ENCODE measurements at regions not wholly inside any gene's neighbourhood (a gene's known extent, or its start where the extent isn't known, plus 50 kb on each side); places are given as distances from the start of the nearest gene placed in this dataset.

DNA sequence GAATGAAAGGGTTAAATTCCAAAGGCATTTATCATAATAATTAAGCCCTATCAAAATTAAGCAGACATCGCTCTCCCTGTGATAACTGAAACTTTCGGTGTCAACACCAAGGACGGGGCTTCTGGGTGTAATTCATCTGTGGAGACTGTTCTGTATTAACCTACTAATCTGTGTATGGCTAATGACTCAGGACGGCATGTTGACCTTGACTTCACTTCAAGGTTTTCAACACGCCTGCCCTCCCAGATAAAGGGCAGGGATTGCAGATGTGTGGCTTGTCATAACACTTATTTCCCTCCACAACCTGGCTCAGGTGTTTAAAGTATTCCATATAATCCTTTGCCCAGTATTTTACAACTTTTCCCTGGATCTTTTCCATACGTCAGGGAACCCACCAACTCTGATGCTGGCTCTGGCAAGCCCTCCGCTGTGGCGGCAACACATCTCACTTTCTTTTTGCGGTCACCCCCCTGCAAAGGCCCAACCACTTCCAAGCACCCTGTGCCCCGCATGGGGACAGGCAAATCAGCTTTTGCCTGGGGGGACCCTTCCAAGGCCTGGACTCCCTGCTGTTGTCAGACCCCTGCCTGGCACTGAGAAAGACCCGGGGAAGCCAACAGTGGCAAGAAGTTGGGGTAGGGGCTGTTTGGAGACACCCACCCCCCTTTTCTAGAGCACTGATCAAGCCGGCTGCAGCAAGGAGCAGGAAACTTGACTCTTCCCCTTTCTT lies 93.2 kb upstream of the MEF2A start:
- peaks cover 0 to 1% (median 0%) of the 10 kb centered on the region in 7 donors for H3K9me3 Mint-ChIP-seq
- H2AFZ ChIP-seq (ENCODE audit: insufficient read depth, low read depth, low read length, poor library complexity, severe bottlenecking), result no peak overlapping the region
- H3K9me3 ChIP-seq (replicated peaks in 1 of 2; ENCODE audit: control insufficient read depth in 1 of 2, insufficient read depth in 1 of 2, low read length in 2 of 2), result no peaks in the 10 kb centered on the region
- no peak overlapping the region for H3K27ac ChIP-seq (ENCODE audit: low read depth in 1 of 2, low read length in 2 of 2)
- TF ChIP-seq, protein P1, sequence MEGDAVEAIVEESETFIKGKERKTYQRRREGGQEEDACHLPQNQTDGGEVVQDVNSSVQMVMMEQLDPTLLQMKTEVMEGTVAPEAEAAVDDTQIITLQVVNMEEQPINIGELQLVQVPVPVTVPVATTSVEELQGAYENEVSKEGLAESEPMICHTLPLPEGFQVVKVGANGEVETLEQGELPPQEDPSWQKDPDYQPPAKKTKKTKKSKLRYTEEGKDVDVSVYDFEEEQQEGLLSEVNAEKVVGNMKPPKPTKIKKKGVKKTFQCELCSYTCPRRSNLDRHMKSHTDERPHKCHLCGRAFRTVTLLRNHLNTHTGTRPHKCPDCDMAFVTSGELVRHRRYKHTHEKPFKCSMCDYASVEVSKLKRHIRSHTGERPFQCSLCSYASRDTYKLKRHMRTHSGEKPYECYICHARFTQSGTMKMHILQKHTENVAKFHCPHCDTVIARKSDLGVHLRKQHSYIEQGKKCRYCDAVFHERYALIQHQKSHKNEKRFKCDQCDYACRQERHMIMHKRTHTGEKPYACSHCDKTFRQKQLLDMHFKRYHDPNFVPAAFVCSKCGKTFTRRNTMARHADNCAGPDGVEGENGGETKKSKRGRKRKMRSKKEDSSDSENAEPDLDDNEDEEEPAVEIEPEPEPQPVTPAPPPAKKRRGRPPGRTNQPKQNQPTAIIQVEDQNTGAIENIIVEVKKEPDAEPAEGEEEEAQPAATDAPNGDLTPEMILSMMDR (IDR thresholded peaks at IDR 0.05), result no peak
- H4K20me1 ChIP-seq (ENCODE audit: insufficient read depth, low read length), result no peaks in the 10 kb centered on the region
- intact Hi-C loops (cut with micrococcal nuclease), result loop anchor here in 1 of 2 donors (10.0 kb wide), 1 partner anchor 92 kb away; the partner anchor contains the start of gene MEF2A
- WGBS (ENCODE audit: insufficient coverage), result 89% methylated on average over 4 of the region's 12 CpGs
- H3K79me2 ChIP-seq (ENCODE audit: insufficient read depth, low read length), result no peaks in the 10 kb centered on the region
- DNase-seq, result no peak
- H3K27ac Mint-ChIP-seq, result peak overlapping the region in 1 of 7 donors; percentile 38
- no peak overlapping the region for H3K4me2 ChIP-seq (replicated peaks; ENCODE audit: extremely low read depth, low read length, poor library complexity, severe bottlenecking)
- H3K27me3 ChIP-seq (ENCODE audit: control insufficient read depth in 2 of 2, insufficient read depth in 2 of 2, low read length in 2 of 2), result no peaks in the 10 kb centered on the region
- H3K27me3 Mint-ChIP-seq (ENCODE audit: low read depth in 3 of 3), result peaks cover 1 to 3% (median 1%) of the 10 kb centered on the region in 3 donors
- peaks cover 56% of the 10 kb centered on the region for H3K4me1 Mint-ChIP-seq
- no peak overlapping the region for H3K9ac ChIP-seq (ENCODE audit: insufficient read depth, low read length, poor library complexity, severe bottlenecking)
- peaks cover 48 to 54% of the 10 kb centered on the region in 2 donors for H3K4me1 ChIP-seq (ENCODE audit: control insufficient read depth in 1 of 2, insufficient read depth in 2 of 2, low read length in 2 of 2)
- H3K4me3 ChIP-seq (replicated peaks in 1 of 3; ENCODE audit: low read depth in 2 of 3, low read length in 3 of 3), result no peak overlapping the region
- H3K36me3 ChIP-seq (replicated peaks in 1 of 2; ENCODE audit: control insufficient read depth in 1 of 2, insufficient read depth in 2 of 2, low read length in 2 of 2), result no peaks in the 10 kb centered on the region
- H3K36me3 Mint-ChIP-seq, result no peaks in the 10 kb centered on the region
- no peak overlapping the region for H3K4me3 Mint-ChIP-seq

DNA sequence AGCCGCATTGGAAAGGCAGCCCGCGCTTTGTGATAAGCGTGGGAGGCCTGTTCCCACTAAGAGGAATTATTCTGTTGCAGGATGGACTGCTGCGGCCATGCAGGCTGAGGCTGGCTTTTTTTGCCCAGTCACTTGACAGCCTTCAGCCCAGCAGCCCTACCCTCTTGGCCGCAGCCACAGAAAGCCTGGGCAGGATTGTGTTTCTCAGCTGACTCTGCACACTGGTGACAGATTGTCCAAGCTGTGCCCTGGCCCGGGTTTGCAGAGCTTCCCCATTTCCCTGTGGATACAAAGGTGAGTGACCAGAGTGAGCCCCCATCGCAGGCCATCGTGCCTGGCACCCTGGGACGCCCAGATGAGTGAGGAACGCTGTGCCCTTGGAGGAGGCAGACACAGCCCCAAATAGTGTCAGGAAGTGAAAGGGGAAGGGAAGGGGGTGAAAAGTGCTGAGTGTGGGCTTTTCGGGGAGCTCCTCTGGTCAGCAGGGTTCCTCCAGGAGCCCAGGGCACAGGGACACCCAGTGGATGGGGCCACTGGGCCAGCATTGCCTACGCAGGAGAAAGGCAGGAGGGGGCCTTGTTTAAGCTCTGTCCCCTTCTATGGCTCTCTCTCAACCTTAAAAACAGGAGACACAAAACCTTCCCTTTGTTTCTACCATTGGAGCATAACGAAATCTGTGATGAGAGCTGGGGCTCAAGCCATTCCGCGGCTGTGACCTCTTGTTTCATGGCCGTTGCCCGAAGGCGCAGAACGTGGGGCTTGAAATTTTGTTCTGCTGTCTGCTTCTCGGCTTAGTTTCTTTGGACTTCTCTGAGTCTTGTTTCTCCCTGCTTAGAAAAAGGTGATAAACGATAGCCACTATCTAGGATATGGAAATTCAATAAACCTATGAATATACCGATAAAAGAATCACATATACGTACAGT lies 91.5 kb upstream of the MEF2A start:
- H3K36me3 Mint-ChIP-seq, result peaks cover 0 to 4% of the 10 kb centered on the region in 2 donors
- peak overlapping the region; percentile 70 to 82 for H3K4me3 Mint-ChIP-seq
- Histone ChIP-seq H3K4me1 (ENCODE audit: control insufficient read depth in 1 of 2, insufficient read depth in 2 of 2, low read length in 2 of 2) (peaks cover 65 to 68% of the 10 kb centered on the region in 2 donors), H3K4me3 (replicated peaks in 1 of 3; ENCODE audit: low read depth in 2 of 3, low read length in 3 of 3) (peak overlapping the region in 2 of 3 experiments; percentile 19 to 65), H3K9ac (ENCODE audit: insufficient read depth, low read length, poor library complexity, severe bottlenecking) (peak overlapping the region; percentile 50), H3K9me3 (replicated peaks in 1 of 2; ENCODE audit: control insufficient read depth in 1 of 2, insufficient read depth in 1 of 2, low read length in 2 of 2) (no peaks in the 10 kb centered on the region), H4K20me1 (ENCODE audit: insufficient read depth, low read length) (no peaks in the 10 kb centered on the region), H3K4me2 (replicated peaks; ENCODE audit: extremely low read depth, low read length, poor library complexity, severe bottlenecking) (peak overlapping the region; percentile 74), H3K27ac (ENCODE audit: low read depth in 1 of 2, low read length in 2 of 2) (peak overlapping the region; percentile 46 to 80), H3K79me2 (ENCODE audit: insufficient read depth, low read length) (no peaks in the 10 kb centered on the region), H2AFZ (ENCODE audit: insufficient read depth, low read depth, low read length, poor library complexity, severe bottlenecking) (peak overlapping the region; percentile 70), H3K27me3 (ENCODE audit: control insufficient read depth in 2 of 2, insufficient read depth in 2 of 2, low read length in 2 of 2) (no peaks in the 10 kb centered on the region), H3K36me3 (replicated peaks in 1 of 2; ENCODE audit: control insufficient read depth in 1 of 2, insufficient read depth in 2 of 2, low read length in 2 of 2) (no peaks in the 10 kb centered on the region)
- H3K27me3 Mint-ChIP-seq (ENCODE audit: low read depth in 3 of 3), result peaks cover 1 to 3% (median 1%) of the 10 kb centered on the region in 3 donors
- intact Hi-C loops (cut with micrococcal nuclease), result loop anchor here in 1 of 2 donors (10.0 kb wide), 1 partner anchor 91 kb away; the partner anchor contains the start of gene MEF2A
- peak; percentile 50 to 62 (median 60) for DNase-seq
- H3K9me3 Mint-ChIP-seq, result peaks cover 0 to 4% (median 0%) of the 10 kb centered on the region in 7 donors
- H3K4me1 Mint-ChIP-seq, result peaks cover 69% of the 10 kb centered on the region
- TF ChIP-seq, protein P1 (IDR thresholded peaks at IDR 0.05), result no peak
- WGBS (ENCODE audit: insufficient coverage), result 52% methylated on average over 17 of the region's 24 CpGs
- peak overlapping the region; percentile 72 to 94 (median 90) for H3K27ac Mint-ChIP-seq
